Naive thymus-derived CD4-positive, alpha-beta T cell (primary cell): ENCODE measurements at regions not wholly inside any gene's neighbourhood (a gene's known extent, or its start where the extent isn't known, plus 50 kb on each side); places are given as distances from the start of the nearest gene placed in this dataset.

Experiments
- ATAC-seq: fragments of 150-1000 bp; cut with Tn5 transposase; 2 replicates; pipeline ENCODE4 v1.10.0; 2021; ENCODE audit warnings: mild to moderate bottlenecking, moderate library complexity
- CTCF ChIA-PET: fragments of 350-600 bp; sonication (Branson Sonifier 250); formaldehyde crosslinking; loops from one replicate; lab custom pipeline; 2021; ENCODE audit warnings: antibody characterized with exemption; lab: Charles Lee
- POLR2A ChIA-PET: fragments of 350-600 bp; sonication (Branson Sonifier 250); formaldehyde crosslinking; loops from one replicate; lab custom pipeline; 2021; ENCODE audit warnings: antibody characterized with exemption, inconsistent platforms; lab: Charles Lee
- DNase-seq, 9 donors: peaks; one replicate each; pipeline versions ENCODE4 v3.0.0 to v3.0.0-alpha.2; 2020 to 2022; ENCODE audit warnings: mixed read lengths in 1 of 9
- H3K27ac ChIP-seq: one replicate; pipeline ENCODE4 v1.7.0; 2013; ENCODE audit warnings: mild to moderate bottlenecking, low read depth, low read length, moderate library complexity
- H3K27me3 ChIP-seq, 2 donors: one replicate each; pipeline ENCODE4 v1.7.0; 2013; ENCODE audit warnings: low read length in 2 of 2, mild to moderate bottlenecking in 2 of 2, moderate library complexity in 2 of 2; ENCODE audit not compliant: control insufficient read depth in 2 of 2, insufficient read depth in 2 of 2
- H3K36me3 ChIP-seq, 3 experiments: 1 replicate in 2 of 3; 2 replicates in 1 of 3; pipeline ENCODE4 v1.7.0; 2013; ENCODE audit warnings: low read length in 3 of 3, mild to moderate bottlenecking in 3 of 3, moderate library complexity in 1 of 3; ENCODE audit not compliant: insufficient read depth in 3 of 3, control insufficient read depth in 2 of 3
- H3K4me1 ChIP-seq, 2 donors: one replicate each; pipeline ENCODE4 v1.7.0; 2013; ENCODE audit warnings: low read length in 2 of 2, mild to moderate bottlenecking in 2 of 2, moderate library complexity in 1 of 2; ENCODE audit not compliant: control insufficient read depth in 2 of 2, insufficient read depth in 2 of 2
- H3K4me3 ChIP-seq: 2 replicates; pipeline ENCODE4 v1.7.0; 2013; ENCODE audit warnings: mild to moderate bottlenecking, low read length
- H3K9me3 ChIP-seq, 3 experiments: 1 replicate in 2 of 3; 2 replicates in 1 of 3; pipeline ENCODE4 v1.7.0; 2013; ENCODE audit warnings: low read length in 3 of 3; ENCODE audit not compliant: control insufficient read depth in 2 of 3
- H3K27ac Mint-ChIP-seq, 9 donors: one replicate each; pipeline ENCODE4 v1.8.0; 2020 to 2022; ENCODE audit warnings: mixed read lengths in 9 of 9, mild to moderate bottlenecking in 8 of 9, moderate library complexity in 5 of 9, inconsistent platforms in 2 of 9
- H3K27me3 Mint-ChIP-seq, 5 donors: one replicate each; pipeline ENCODE4 v1.8.0; 2021 to 2022; ENCODE audit warnings: mixed read lengths in 5 of 5, mild to moderate bottlenecking in 1 of 5
- H3K36me3 Mint-ChIP-seq, 5 donors: one replicate each; pipeline ENCODE4 v1.8.0; 2020 to 2022; ENCODE audit warnings: mixed read lengths in 5 of 5, mild to moderate bottlenecking in 3 of 5, inconsistent platforms in 1 of 5
- H3K4me1 Mint-ChIP-seq, 7 donors: one replicate each; pipeline ENCODE4 v1.8.0; 2020 to 2022; ENCODE audit warnings: mixed read lengths in 7 of 7, mild to moderate bottlenecking in 3 of 7, inconsistent platforms in 1 of 7
- H3K4me3 Mint-ChIP-seq, 10 donors: one replicate each; pipeline ENCODE4 v1.8.0; 2020 to 2022; ENCODE audit warnings: mild to moderate bottlenecking in 10 of 10, mixed read lengths in 10 of 10, moderate library complexity in 6 of 10, inconsistent platforms in 2 of 10
- H3K9me3 Mint-ChIP-seq, 11 donors: one replicate each; pipeline ENCODE4 v1.8.0; 2020 to 2022; ENCODE audit warnings: mixed read lengths in 11 of 11, mild to moderate bottlenecking in 4 of 11, inconsistent platforms in 1 of 11, moderate library complexity in 1 of 11
- intact Hi-C, 2 donors: fragments of 100-400 bp; cut with micrococcal nuclease; formaldehyde crosslinking; loops; one replicate each; pipeline ENCODE4 v1.15.1; 2023

GRCh38 chr9:89888677-89889076 is 283.9 kb downstream of the GADD45G start:
- no peak for ATAC-seq
- H3K27ac ChIP-seq, result no peak overlapping the region
- intact Hi-C loops, result no loop called here
- Mint-ChIP-seq H3K36me3 (no peaks in the 10 kb centered on the region), H3K27me3 (peaks cover 0 to 16% (median 0%) of the 10 kb centered on the region in 5 donors), H3K27ac (no peak overlapping the region), H3K4me3 (no peak overlapping the region), H3K9me3 (peaks cover 0 to 1% (median 0%) of the 10 kb centered on the region in 11 donors), H3K4me1 (no peaks in the 10 kb centered on the region)
- no peaks in the 10 kb centered on the region for H3K27me3 ChIP-seq
- no peaks in the 10 kb centered on the region for H3K4me1 ChIP-seq
- no peaks in the 10 kb centered on the region for H3K9me3 ChIP-seq
- ChIA-PET POLR2A (no interaction called here), CTCF (no interaction called here)
- DNase-seq, result no peak
- no peak overlapping the region for H3K4me3 ChIP-seq
- H3K36me3 ChIP-seq, result no peaks in the 10 kb centered on the region

- ChIA-PET CTCF (no interaction called here), POLR2A (no interaction called here)
- Mint-ChIP-seq H3K27me3 (peaks cover 0 to 27% (median 0%) of the 10 kb centered on the region in 5 donors), H3K4me1 (no peaks in the 10 kb centered on the region), H3K27ac (no peak overlapping the region), H3K9me3 (peaks cover 0 to 1% (median 0%) of the 10 kb centered on the region in 11 donors), H3K36me3 (no peaks in the 10 kb centered on the region), H3K4me3 (no peak overlapping the region)
- Histone ChIP-seq H3K27ac (no peak overlapping the region), H3K4me3 (no peak overlapping the region), H3K9me3 (no peaks in the 10 kb centered on the region), H3K4me1 (no peaks in the 10 kb centered on the region), H3K27me3 (no peaks in the 10 kb centered on the region), H3K36me3 (no peaks in the 10 kb centered on the region)
- no peak for DNase-seq
- intact Hi-C loops, result no loop called here
- ATAC-seq, result no peak
Observed at GRCh38 chr9:89889865-89890264, 285.1 kb downstream of the GADD45G start.

- Mint-ChIP-seq H3K9me3 (no peaks in the 10 kb centered on the region), H3K4me3 (no peak overlapping the region), H3K36me3 (no peaks in the 10 kb centered on the region), H3K4me1 (no peaks in the 10 kb centered on the region), H3K27ac (peak overlapping the region in 1 of 9 donors; percentile 25), H3K27me3 (peaks cover 0 to 31% (median 0%) of the 10 kb centered on the region in 5 donors)
- H3K27ac ChIP-seq, result no peak overlapping the region
- no peaks in the 10 kb centered on the region for H3K27me3 ChIP-seq
- CTCF ChIA-PET, result no interaction called here
- no peaks in the 10 kb centered on the region for H3K9me3 ChIP-seq
- intact Hi-C loops, result no loop called here
- ATAC-seq (no peak), DNase-seq (no peak)
- no peaks in the 10 kb centered on the region for H3K4me1 ChIP-seq
- no peaks in the 10 kb centered on the region for H3K36me3 ChIP-seq
- POLR2A ChIA-PET, result no interaction called here
- H3K4me3 ChIP-seq, result no peak overlapping the region
Observed at GRCh38 chr9:89890326-89890980, 285.6 kb downstream of the GADD45G start.

GRCh38 chr9:89891221-89891590 is 286.4 kb downstream of the GADD45G start:
- no peak for DNase-seq
- Histone ChIP-seq H3K27ac (no peak overlapping the region), H3K4me3 (no peak overlapping the region), H3K4me1 (no peaks in the 10 kb centered on the region), H3K36me3 (no peaks in the 10 kb centered on the region), H3K27me3 (no peaks in the 10 kb centered on the region), H3K9me3 (no peaks in the 10 kb centered on the region)
- Mint-ChIP-seq H3K27ac (peak overlapping the region in 1 of 9 donors; percentile 56), H3K9me3 (no peaks in the 10 kb centered on the region), H3K4me1 (no peaks in the 10 kb centered on the region), H3K4me3 (no peak overlapping the region), H3K36me3 (no peaks in the 10 kb centered on the region), H3K27me3 (peaks cover 0 to 38% (median 0%) of the 10 kb centered on the region in 5 donors)
- ChIA-PET POLR2A (no interaction called here), CTCF (no interaction called here)
- no peak for ATAC-seq
- intact Hi-C loops, result no loop called here

- Histone ChIP-seq H3K27ac (no peak overlapping the region), H3K36me3 (no peaks in the 10 kb centered on the region), H3K9me3 (no peaks in the 10 kb centered on the region), H3K4me1 (no peaks in the 10 kb centered on the region), H3K4me3 (no peak overlapping the region), H3K27me3 (no peaks in the 10 kb centered on the region)
- Mint-ChIP-seq H3K27ac (no peak overlapping the region), H3K4me1 (no peaks in the 10 kb centered on the region), H3K9me3 (no peaks in the 10 kb centered on the region), H3K27me3 (peaks cover 0 to 42% (median 0%) of the 10 kb centered on the region in 5 donors), H3K4me3 (no peak overlapping the region), H3K36me3 (no peaks in the 10 kb centered on the region)
- intact Hi-C loops, result no loop called here
- ATAC-seq (no peak), DNase-seq (no peak)
- ChIA-PET POLR2A (no interaction called here), CTCF (no interaction called here)
Observed at GRCh38 chr9:89891591-89892304, 286.9 kb downstream of the GADD45G start.

GRCh38 chr9:89892920-89893319 is 288.1 kb downstream of the GADD45G start:
- Histone ChIP-seq H3K9me3 (no peaks in the 10 kb centered on the region), H3K27ac (no peak overlapping the region), H3K27me3 (no peaks in the 10 kb centered on the region), H3K4me3 (no peak overlapping the region), H3K36me3 (no peaks in the 10 kb centered on the region), H3K4me1 (no peaks in the 10 kb centered on the region)
- ChIA-PET POLR2A (no interaction called here), CTCF (no interaction called here)
- DNase-seq (no peak), ATAC-seq (no peak)
- intact Hi-C loops, result no loop called here
- no peaks in the 10 kb centered on the region for H3K4me1 Mint-ChIP-seq
- H3K9me3 Mint-ChIP-seq, result no peaks in the 10 kb centered on the region
- no peak overlapping the region for H3K27ac Mint-ChIP-seq
- H3K4me3 Mint-ChIP-seq, result no peak overlapping the region
- H3K27me3 Mint-ChIP-seq, result peaks cover 0 to 46% (median 0%) of the 10 kb centered on the region in 5 donors
- H3K36me3 Mint-ChIP-seq, result no peaks in the 10 kb centered on the region

GRCh38 chr9:89893886-89894285 is 289.1 kb downstream of the GADD45G start:
- POLR2A ChIA-PET, result no interaction called here
- ATAC-seq, result no peak
- H3K27me3 Mint-ChIP-seq, result peaks cover 0 to 46% (median 0%) of the 10 kb centered on the region in 5 donors

More at GRCh38 chr9:89893886-89894285, 289.1 kb downstream of the GADD45G start:
- no peak for DNase-seq
- no peaks in the 10 kb centered on the region for H3K36me3 Mint-ChIP-seq
- H3K36me3 ChIP-seq, result no peaks in the 10 kb centered on the region
- H3K9me3 Mint-ChIP-seq, result no peaks in the 10 kb centered on the region
- no peak overlapping the region for H3K27ac Mint-ChIP-seq
- no peaks in the 10 kb centered on the region for H3K4me1 Mint-ChIP-seq
- H3K27ac ChIP-seq, result no peak overlapping the region
- no peak overlapping the region for H3K4me3 Mint-ChIP-seq
- H3K9me3 ChIP-seq, result no peaks in the 10 kb centered on the region
- intact Hi-C loops, result no loop called here
- no peaks in the 10 kb centered on the region for H3K4me1 ChIP-seq
- no peaks in the 10 kb centered on the region for H3K27me3 ChIP-seq
- H3K4me3 ChIP-seq, result no peak overlapping the region
- CTCF ChIA-PET, result no interaction called here
